ENCODE measurements at regions not wholly inside any gene's neighbourhood (a gene's known extent, or its start where the extent isn't known, plus 50 kb on each side); places are given as distances from the start of the nearest gene placed in this dataset.

DNA sequence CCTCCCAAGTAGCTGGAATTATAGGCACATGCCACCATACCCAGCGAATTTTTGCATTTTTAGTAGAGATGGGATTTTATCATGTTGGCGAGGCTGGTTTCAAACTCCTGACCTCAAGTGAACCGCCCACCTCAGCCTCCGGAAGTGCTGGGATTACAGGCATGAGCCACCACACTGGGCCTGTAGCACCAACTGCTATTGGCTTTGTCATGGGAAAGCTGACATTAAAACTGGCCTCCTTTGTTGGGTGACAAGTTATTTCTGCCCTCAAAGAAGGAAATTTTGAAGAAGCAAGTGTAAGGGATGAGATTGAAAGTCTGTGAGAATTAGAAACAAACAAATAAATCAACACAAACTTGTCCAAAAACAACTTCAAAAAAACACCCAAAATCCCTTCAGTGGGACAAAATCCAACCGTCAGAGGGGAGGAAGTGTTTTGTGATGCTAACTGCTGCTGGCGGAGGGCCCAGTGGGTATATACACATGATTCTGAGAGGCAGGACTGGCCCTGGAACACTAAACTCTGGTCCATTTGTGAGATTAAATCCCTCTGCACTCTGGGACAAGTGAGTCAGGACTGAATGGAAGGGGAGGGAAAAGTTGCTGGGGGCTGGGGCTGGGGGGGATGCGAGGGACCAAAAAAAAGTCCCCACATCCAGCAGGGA lies 87.5 kb upstream of the NAA20 start:
- Histone ChIP-seq H3K4me1 (ENCODE audit: insufficient read depth, low read length) (peaks cover 11% of the 10 kb centered on the region), H3K27ac (ENCODE audit: low read depth, low read length) (no peak overlapping the region), H3K9ac (ENCODE audit: low read length) (no peak overlapping the region), H3K4me3 (ENCODE audit: insufficient read depth, low read depth, low read length) (no peak overlapping the region), H3K4me2 (ENCODE audit: low read length) (no peak overlapping the region), H3K9me3 (ENCODE audit: insufficient read depth, low read depth, low read length) (no peaks in the 10 kb centered on the region), H4K20me1 (ENCODE audit: insufficient read depth, low read length) (no peaks in the 10 kb centered on the region), H3K79me2 (ENCODE audit: insufficient read depth, low read length) (no peaks in the 10 kb centered on the region), H3K36me3 (ENCODE audit: insufficient read depth, low read length) (no peaks in the 10 kb centered on the region), H3K27me3 (ENCODE audit: insufficient read depth, low read length) (no peaks in the 10 kb centered on the region), H2AFZ (ENCODE audit: low read depth, low read length) (no peak overlapping the region)
- Mint-ChIP-seq H3K4me1 (ENCODE audit: low read depth, unreplicated experiment) (peaks cover 18% of the 10 kb centered on the region), H3K9me3 (ENCODE audit: unreplicated experiment) (no peaks in the 10 kb centered on the region), H3K27me3 (ENCODE audit: low read depth, unreplicated experiment) (no peaks in the 10 kb centered on the region), H3K36me3 (ENCODE audit: low read depth, unreplicated experiment) (peaks cover 1% of the 10 kb centered on the region), H3K4me3 (ENCODE audit: unreplicated experiment) (no peak overlapping the region), H3K27ac (ENCODE audit: unreplicated experiment) (no peak overlapping the region)
- DNase-seq (ENCODE audit: low read depth): no peak
- TF ChIP-seq, protein P1, sequence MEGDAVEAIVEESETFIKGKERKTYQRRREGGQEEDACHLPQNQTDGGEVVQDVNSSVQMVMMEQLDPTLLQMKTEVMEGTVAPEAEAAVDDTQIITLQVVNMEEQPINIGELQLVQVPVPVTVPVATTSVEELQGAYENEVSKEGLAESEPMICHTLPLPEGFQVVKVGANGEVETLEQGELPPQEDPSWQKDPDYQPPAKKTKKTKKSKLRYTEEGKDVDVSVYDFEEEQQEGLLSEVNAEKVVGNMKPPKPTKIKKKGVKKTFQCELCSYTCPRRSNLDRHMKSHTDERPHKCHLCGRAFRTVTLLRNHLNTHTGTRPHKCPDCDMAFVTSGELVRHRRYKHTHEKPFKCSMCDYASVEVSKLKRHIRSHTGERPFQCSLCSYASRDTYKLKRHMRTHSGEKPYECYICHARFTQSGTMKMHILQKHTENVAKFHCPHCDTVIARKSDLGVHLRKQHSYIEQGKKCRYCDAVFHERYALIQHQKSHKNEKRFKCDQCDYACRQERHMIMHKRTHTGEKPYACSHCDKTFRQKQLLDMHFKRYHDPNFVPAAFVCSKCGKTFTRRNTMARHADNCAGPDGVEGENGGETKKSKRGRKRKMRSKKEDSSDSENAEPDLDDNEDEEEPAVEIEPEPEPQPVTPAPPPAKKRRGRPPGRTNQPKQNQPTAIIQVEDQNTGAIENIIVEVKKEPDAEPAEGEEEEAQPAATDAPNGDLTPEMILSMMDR (IDR thresholded peaks at IDR 0.05; ENCODE audit: insufficient read depth, low read depth, low read length): no peak
- no peak for TF ChIP-seq EZH2 (IDR thresholded peaks at IDR 0.05; ENCODE audit: insufficient read depth, low read length)
- no peak for FAIRE-seq

DNA sequence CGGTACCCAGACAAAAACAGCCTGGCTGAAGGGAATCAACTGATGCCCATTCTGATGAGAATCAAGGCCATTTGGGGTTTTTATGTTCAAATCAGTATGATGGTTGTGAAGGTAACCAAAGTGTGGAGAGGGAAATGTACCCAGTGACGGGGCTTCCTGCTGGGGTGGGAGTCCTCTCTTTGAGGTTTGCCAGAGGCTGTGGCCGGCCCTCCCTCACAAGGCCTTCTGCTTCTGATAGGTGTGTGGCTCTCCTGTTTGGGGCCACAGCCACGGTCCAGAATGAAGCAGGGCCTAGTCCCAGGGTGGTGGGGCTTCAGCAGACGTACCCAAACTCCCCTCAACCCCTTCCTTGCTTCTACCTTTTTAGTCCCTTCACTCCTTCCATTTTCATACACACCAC lies 86.7 kb upstream of the NAA20 start:
- FAIRE-seq (no peak), DNase-seq (ENCODE audit: low read depth) (no peak)
- Histone ChIP-seq H3K9ac (ENCODE audit: low read length) (no peak overlapping the region), H2AFZ (ENCODE audit: low read depth, low read length) (no peak overlapping the region), H3K4me2 (ENCODE audit: low read length) (no peak overlapping the region), H3K27me3 (ENCODE audit: insufficient read depth, low read length) (no peaks in the 10 kb centered on the region), H3K4me3 (ENCODE audit: insufficient read depth, low read depth, low read length) (no peak overlapping the region), H3K9me3 (ENCODE audit: insufficient read depth, low read depth, low read length) (no peaks in the 10 kb centered on the region), H3K36me3 (ENCODE audit: insufficient read depth, low read length) (no peaks in the 10 kb centered on the region), H3K27ac (ENCODE audit: low read depth, low read length) (no peak overlapping the region), H3K4me1 (ENCODE audit: insufficient read depth, low read length) (peaks cover 11% of the 10 kb centered on the region), H4K20me1 (ENCODE audit: insufficient read depth, low read length) (no peaks in the 10 kb centered on the region), H3K79me2 (ENCODE audit: insufficient read depth, low read length) (no peaks in the 10 kb centered on the region)
- no peak overlapping the region for H3K27ac Mint-ChIP-seq (ENCODE audit: unreplicated experiment)
- H3K9me3 Mint-ChIP-seq (ENCODE audit: unreplicated experiment): no peaks in the 10 kb centered on the region
- no peaks in the 10 kb centered on the region for H3K27me3 Mint-ChIP-seq (ENCODE audit: low read depth, unreplicated experiment)
- H3K36me3 Mint-ChIP-seq (ENCODE audit: low read depth, unreplicated experiment): peaks cover 1% of the 10 kb centered on the region
- no peak for TF ChIP-seq EZH2 (IDR thresholded peaks at IDR 0.05; ENCODE audit: insufficient read depth, low read length)
- TF ChIP-seq, protein P1 (IDR thresholded peaks at IDR 0.05; ENCODE audit: insufficient read depth, low read depth, low read length): no peak
- no peak overlapping the region for H3K4me3 Mint-ChIP-seq (ENCODE audit: unreplicated experiment)
- peaks cover 21% of the 10 kb centered on the region for H3K4me1 Mint-ChIP-seq (ENCODE audit: low read depth, unreplicated experiment)

DNA sequence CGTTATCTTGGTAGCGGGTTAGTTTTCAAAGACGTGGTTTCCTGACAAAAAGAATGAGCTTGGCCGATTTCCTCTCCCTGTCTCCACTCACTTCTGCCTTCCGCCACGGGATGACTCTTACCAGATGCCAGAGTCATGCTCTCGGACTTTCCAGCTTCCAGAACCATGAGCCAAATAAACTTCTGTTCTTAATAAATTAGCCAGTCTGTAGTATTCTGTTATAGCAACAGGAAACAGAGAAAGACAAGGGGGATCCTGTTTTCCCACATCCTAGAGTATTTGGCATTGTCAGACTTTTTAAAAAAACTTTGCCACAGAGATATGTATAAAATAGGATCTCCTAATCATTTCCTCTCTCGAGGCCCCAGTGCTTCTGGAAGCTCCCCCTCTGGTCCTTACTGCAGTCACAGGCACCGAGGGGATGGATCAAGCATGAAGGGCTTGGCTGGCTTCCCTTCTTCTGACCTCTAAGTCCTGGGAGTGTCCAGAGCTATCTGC lies 84.9 kb upstream of the NAA20 start:
- Mint-ChIP-seq H3K4me1 (ENCODE audit: low read depth, unreplicated experiment) (peaks cover 17% of the 10 kb centered on the region), H3K36me3 (ENCODE audit: low read depth, unreplicated experiment) (peaks cover 1% of the 10 kb centered on the region), H3K4me3 (ENCODE audit: unreplicated experiment) (no peak overlapping the region), H3K9me3 (ENCODE audit: unreplicated experiment) (no peaks in the 10 kb centered on the region), H3K27ac (ENCODE audit: unreplicated experiment) (peak overlapping the region; percentile 77), H3K27me3 (ENCODE audit: low read depth, unreplicated experiment) (no peaks in the 10 kb centered on the region)
- H3K36me3 ChIP-seq (ENCODE audit: insufficient read depth, low read length): no peaks in the 10 kb centered on the region
- peak overlapping the region; percentile 9 for H3K27ac ChIP-seq (ENCODE audit: low read depth, low read length)
- DNase-seq (ENCODE audit: low read depth) (peak; percentile 90), FAIRE-seq (peak; percentile 95)
- H4K20me1 ChIP-seq (ENCODE audit: insufficient read depth, low read length): no peaks in the 10 kb centered on the region
- peak overlapping the region; percentile 44 for H3K9ac ChIP-seq (ENCODE audit: low read length)
- H3K4me2 ChIP-seq (ENCODE audit: low read length): peak overlapping the region; percentile 30
- TF ChIP-seq EZH2 (IDR thresholded peaks at IDR 0.05; ENCODE audit: insufficient read depth, low read length): no peak
- TF ChIP-seq, protein P1 (IDR thresholded peaks at IDR 0.05; ENCODE audit: insufficient read depth, low read depth, low read length): no peak
- peaks cover 11% of the 10 kb centered on the region for H3K4me1 ChIP-seq (ENCODE audit: insufficient read depth, low read length)
- no peak overlapping the region for H3K4me3 ChIP-seq (ENCODE audit: insufficient read depth, low read depth, low read length)
- no peak overlapping the region for H2AFZ ChIP-seq (ENCODE audit: low read depth, low read length)
- H3K27me3 ChIP-seq (ENCODE audit: insufficient read depth, low read length): no peaks in the 10 kb centered on the region
- no peaks in the 10 kb centered on the region for H3K9me3 ChIP-seq (ENCODE audit: insufficient read depth, low read depth, low read length)
- H3K79me2 ChIP-seq (ENCODE audit: insufficient read depth, low read length): no peaks in the 10 kb centered on the region
